IPS-11a (cell line): ENCODE measurements at regions not wholly inside any gene's neighbourhood (a gene's known extent, or its start where the extent isn't known, plus 50 kb on each side); places are given as distances from the start of the nearest gene placed in this dataset.
A peak's percentile ranks its signal among the peaks of the same experiment; 100 is the strongest.

Source experiments
- H3K4me3 ChIP-seq: one replicate; pipeline ENCODE4 v1.5.1; 2013; ENCODE audit warnings: low read depth, low read length, control low read depth

- H3K4me3 ChIP-seq: no peak overlapping the region
Measured at GRCh38 chr4:183763990-183764754, 105.1 kb downstream of the TRAPPC11 start.

GRCh38 chr4:183765251-183765911 is 106.3 kb downstream of the TRAPPC11 start:
- no peak overlapping the region for H3K4me3 ChIP-seq

- no peak overlapping the region for H3K4me3 ChIP-seq
Measured at GRCh38 chr4:183766140-183766539, 107.0 kb downstream of the TRAPPC11 start.

DNA sequence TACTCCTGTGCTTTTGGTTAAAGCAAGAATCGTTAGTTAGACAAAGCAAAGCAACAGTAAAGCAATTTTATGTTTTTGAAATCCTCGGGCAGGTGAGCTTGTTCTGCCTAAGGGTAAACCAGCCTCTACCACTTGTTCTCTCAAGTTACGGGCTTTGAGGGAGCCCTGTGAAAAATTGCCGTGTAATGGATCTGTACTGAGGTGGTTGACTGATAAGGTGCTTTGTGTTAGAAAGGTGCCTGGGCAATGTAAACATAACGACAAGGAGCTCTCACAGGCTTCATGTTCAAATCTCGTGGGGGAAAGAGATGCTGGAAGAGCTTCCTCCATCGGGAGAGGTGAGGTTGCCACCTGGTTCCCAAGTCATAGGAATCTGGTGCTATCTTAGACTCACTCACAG is 111.8 kb downstream of the TRAPPC11 start:
- H3K4me3 ChIP-seq: no peak overlapping the region

DNA sequence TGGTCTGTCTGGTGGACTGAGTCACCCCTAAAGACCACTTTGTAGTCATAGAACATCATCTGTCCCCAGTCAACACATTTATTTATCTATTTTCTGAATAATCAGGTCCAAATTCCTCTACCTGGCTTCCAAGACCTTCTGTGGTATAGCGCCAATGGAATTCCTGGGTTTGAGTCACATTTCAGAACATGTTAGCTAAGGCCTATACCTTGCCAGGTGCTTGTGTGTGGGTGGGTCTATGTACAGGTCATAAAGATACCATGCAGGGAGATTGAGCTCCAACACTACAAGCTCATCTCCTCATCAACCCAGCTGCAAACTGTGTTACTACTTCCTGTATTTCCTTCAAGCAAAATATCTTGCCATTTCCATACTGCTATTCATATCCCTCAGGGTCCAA is 113.3 kb downstream of the TRAPPC11 start:
- H3K4me3 ChIP-seq: no peak overlapping the region

- H3K4me3 ChIP-seq: no peak overlapping the region
Measured at GRCh38 chr4:183773790-183774189, 114.7 kb downstream of the TRAPPC11 start.

DNA sequence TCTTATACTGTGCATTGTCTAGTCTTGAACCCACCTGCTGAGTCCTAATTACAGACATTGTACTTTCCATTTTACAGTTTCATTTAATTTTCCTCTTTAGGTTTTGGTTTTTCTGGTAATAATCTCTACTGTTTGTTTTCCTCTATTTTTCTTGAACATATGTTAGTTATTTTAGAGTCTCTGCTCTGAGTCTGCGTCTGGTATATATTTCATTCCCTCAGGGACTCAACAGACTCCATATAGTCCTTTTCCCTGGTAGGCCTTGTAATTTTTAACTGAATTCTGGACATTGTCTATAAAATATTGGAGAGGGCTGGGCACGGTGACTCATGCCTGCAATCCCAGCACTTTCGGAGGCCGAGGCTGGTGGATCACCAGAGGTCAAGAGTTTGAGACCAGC is 121.8 kb upstream of the STOX2 start:
- H3K4me3 ChIP-seq: no peak overlapping the region

DNA sequence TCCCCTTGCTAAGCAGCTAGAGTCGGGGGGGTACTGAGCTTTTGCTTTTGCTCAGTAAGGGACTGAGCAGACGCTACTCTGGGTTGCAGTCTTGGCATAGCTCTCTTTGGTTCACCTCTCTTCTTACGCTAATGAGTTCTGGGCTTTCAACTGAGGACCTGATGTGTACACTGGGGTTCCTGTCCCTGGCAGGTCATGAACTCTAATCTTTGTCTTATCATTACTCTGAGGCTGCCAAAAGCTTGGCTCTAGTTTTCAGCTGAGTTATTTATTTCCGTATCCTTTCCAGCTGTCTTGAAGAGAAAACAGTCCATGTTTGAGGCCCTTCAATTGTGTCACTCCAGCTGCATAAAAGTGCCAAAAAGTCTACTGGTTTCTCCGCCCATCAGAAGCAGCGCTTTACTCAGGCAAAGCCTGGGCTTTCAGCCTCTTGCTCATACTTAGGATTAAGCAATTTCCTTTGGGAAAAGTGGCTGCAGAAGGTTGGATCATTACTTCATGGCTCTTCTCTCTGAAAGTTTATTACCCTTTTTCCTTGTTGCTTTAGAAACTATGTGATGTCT is 121.0 kb upstream of the STOX2 start:
- H3K4me3 ChIP-seq: no peak overlapping the region

- H3K4me3 ChIP-seq: no peak overlapping the region
Measured at GRCh38 chr4:183788308-183788905, 116.7 kb upstream of the STOX2 start.

DNA sequence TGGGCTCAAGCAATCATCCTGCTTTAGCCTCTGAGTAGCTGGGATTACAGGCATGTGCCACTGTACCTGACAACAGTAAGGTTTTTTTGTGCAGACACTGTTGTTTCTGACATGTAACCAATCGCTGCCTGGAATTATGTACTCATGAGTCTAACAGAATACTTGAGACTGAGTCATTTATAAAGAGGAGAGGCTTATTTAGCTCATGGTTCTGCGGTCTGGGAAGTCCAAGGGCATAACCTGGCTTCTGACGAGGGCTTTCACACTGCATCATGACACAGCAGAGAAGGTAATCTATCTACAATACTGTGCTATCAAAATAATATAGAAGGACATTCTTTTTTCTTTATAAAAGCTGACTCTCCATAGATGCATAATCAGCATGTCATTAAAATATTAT is 115.5 kb upstream of the STOX2 start:
- H3K4me3 ChIP-seq: no peak overlapping the region

- no peak overlapping the region for H3K4me3 ChIP-seq
Measured at GRCh38 chr4:183790661-183791060, 114.4 kb upstream of the STOX2 start.

DNA sequence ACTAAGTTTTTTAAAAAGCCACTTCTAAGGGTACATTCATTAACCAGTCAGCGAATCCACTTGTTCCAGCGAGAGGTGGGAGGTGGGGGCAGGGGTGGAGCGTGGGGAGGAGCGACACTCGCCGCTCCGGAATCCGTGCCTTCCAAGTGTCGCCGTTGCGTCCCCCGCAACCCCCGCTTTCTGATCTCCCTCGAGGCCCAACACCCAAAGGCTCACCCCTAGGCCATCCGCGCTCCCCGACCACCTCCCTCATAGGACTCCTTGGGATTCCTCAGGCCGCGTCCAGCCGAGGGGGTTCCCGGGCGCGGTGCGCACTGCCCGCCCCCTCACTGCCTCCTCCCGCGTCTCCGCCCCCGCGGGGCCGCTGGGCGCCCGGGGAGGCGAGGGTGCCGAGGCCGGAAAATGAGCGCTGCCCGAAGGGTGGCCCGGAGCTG is 108.1 kb upstream of the STOX2 start:
- peak overlapping the region; percentile 43 for H3K4me3 ChIP-seq

DNA sequence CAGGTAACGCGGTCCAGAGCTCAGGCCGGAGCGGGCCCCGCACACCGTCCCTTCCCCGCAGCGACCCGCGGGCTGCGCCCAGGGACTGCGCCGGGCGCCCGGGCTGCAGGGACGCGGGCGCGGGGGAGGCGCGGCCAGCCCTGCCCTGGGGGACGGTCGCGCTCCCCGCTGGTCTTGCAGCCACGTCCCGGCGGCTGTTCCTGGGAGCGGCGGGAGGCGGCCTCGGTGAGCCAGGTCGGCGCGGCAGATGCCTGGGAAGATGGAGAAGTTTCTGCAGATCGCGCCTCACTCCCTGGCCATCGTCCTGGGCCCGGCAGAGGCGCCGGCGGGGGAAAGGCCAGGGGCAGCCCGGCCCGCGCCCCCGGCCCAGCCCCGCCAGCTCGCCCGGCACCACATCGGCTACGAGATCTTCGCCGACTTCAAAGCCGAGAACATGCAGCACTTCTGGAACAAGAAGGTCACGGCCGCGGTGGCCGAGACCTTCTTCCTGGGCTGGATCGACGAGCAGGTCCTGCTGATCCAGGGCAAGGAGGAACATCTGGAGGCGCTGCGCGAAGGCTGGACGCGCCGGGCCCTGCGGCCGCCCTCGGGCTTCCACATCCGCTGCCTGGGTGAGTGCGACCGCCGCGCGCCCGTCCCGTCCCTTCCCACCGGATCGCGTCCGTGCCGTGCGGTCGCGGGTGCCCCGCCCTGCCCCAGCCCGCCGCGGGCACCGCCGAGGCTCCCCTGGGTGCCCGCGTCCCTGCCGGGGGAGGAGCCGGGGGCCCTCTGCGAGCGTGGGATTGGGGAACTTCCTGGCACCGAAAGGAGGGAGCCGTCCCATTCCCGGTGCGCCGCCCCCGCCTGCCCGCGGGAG is 107.4 kb upstream of the STOX2 start:
- peak overlapping the region; percentile 43 for H3K4me3 ChIP-seq

DNA sequence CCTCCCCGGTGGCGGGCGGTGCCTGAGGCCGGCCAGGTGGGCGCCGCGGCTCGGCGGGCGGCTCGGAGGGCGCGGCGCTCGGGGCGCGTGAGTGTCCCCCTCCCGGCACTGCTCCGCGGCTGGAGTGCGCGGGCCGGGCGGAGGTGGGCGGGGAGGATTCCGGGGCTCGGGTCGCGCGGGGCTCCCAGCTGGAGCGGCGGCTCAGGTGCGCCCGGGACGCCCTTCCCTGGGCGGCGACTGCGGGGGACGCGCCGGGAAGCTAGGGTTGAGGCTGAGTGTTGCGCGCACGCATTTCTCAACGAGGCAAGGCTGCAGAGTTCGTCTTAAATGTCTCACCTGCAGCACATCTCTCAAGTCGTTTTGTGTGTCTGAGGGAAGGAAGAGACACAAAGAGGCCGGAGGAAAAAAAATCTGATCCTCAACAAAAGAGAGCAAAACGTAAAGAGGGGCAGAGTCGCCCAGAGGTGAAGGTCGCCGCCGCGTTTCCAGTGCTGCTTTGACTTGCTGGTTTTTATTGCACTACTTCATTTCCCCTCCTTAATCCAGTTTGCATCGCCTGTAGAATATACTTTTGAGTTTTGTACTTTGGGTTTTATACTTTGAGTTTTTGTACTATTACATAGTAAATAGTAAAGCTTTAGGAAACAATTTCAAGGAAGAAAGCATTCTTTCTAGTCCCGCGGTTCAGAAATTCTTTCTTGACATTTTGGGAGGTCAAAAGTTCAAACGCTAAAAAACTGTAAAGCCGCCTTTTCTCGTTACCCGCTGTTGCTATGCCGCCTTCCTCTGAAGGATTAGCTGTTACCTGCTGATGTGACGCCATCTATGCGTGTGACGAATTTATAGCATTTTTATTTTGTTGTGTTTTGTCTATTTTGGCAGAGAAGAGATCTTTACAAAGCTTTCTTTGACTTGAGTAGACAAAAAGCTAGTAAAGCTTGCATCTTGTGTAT is 106.5 kb upstream of the STOX2 start:
- H3K4me3 ChIP-seq: peak overlapping the region; percentile 43

DNA sequence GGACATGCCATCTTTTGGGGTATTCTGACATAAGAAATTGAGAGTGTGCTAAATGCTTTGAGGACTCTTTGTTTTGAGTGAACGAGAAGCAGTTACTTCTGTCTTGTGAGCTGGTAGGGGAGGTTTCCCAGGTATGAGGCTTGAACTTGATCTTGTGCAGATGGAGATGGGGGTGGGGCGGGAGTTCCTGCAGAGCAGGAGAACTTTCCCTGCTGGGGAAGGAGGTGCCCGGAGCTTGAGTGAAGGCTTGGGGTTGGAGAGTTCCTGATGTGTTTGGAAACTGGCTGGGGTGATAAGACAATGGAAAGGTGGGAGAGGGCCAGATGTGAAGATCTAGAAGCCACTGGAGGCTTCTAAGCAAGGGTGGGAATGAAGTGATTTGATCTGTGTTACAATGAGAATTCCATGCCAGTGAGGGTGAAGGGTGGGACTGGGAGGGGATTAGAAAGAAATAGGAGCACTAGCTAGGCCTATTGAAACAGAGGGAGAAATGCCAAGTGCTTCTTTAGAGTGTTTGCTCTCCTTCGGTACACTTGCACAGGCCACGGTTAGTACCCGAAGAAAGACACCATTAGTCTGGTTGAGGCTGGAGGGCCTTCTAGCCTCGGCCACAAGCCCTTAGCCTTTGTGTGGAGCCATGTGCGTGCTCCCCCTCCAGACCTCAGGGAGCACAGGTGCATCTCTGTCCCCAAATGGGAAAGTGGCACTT is 103.5 kb upstream of the STOX2 start:
- H3K4me3 ChIP-seq: no peak overlapping the region

- no peak overlapping the region for H3K4me3 ChIP-seq
Measured at GRCh38 chr4:183806341-183806740, 98.8 kb upstream of the STOX2 start.

DNA sequence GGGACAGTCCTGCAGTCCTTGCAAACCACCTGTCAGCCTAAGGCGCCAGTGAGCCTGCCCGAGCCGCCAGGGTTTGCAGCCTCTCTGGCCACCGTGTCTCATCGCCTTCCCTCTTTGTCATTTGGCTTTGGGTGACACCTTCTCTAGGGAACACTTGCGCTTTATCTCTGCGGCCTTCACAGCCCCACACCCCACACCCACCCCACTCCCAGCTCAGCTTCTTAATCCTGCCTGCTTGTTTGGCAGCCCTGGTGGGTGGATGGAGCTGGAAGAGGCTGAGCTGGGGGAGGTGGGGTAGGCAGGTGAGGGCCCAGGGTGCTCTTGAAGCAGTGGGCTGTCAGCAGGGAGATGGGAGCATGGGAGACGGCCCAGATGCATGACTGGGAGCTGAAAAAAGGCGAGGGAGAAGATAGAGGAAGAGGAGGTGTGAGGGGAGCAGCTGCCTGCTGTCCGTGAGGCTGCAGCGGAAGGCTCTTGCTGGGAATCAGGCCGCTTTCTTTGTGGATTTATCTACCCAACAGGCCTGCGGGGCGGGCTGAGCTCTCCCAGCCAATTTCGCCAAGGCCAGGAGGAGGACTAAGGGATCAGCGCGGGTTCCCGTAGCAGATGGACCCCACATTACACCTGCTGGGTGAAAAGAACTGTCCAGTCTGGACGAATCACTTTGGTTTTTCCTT is 97.5 kb upstream of the STOX2 start:
- H3K4me3 ChIP-seq: no peak overlapping the region

GRCh38 chr4:183808097-183808456 is 97.0 kb upstream of the STOX2 start:
- H3K4me3 ChIP-seq: no peak overlapping the region

GRCh38 chr4:183812567-183812966 is 92.5 kb upstream of the STOX2 start:
- H3K4me3 ChIP-seq: no peak overlapping the region
